DND-41 (cell line): ENCODE measurements at regions not wholly inside any gene's neighbourhood (a gene's known extent, or its start where the extent isn't known, plus 50 kb on each side); places are given as distances from the start of the nearest gene placed in this dataset.
"Not testable (repeated sequence)": the region's sequence is repeated elsewhere in the genome, so short reads cannot be mapped to it uniquely, and the experiment has no call there.

Experiments
- CTCF ChIP-seq: IDR thresholded peaks from 2 replicates; pipeline ENCODE4 v1.5.1; 2012; ENCODE audit warnings: borderline replicate concordance, low read length, moderate library complexity, mild to moderate bottlenecking; ENCODE audit not compliant: poor library complexity, severe bottlenecking; ENCODE audit errors: extremely low read depth
- EZH2 ChIP-seq: IDR thresholded peaks from 3 replicates; pipeline ENCODE4 v1.6.1; 2012; ENCODE audit warnings: borderline replicate concordance, low read depth, mild to moderate bottlenecking, moderate library complexity, low read length, inconsistent platforms; ENCODE audit not compliant: severe bottlenecking

DNA sequence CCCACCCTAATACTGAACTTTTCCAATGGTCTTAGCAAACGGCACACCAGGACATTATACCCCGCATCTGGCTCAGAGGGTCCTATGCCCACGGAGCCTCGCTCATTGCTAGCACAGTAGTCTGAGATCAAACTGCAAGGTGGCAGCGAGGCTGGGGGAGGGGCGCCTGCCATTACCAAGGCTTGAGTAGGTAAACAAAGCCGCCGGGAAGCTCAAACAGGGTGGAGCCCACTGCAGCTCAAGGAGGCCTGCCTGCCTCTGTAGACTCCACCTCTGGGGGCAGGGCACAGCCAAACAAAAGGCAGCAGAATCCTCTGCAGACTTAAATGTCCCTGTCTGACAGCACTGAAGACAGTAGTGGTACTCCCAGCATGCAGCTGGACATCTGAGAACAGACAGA lies 108.1 kb downstream of the ANXA2R start:
- not testable (repeated sequence) for TF ChIP-seq CTCF, EZH2
